Fibroblast of lung (primary cell): ENCODE measurements at regions not wholly inside any gene's neighbourhood (a gene's known extent, or its start where the extent isn't known, plus 50 kb on each side); places are given as distances from the start of the nearest gene placed in this dataset.

Experiments
- DNase-seq, 2 donors: peaks; one replicate each; pipeline versions ENCODE4 v3.0.0 to v3.0.0-alpha.2; 2010; ENCODE audit warnings: low read depth in 2 of 2
- H2AFZ ChIP-seq: 2 replicates; pipeline ENCODE4 v1.5.1; 2012; ENCODE audit warnings: low read length, control low read depth, inconsistent platforms
- H3K27ac ChIP-seq: 2 replicates; pipeline ENCODE4 v1.5.1; 2011; ENCODE audit warnings: low read length, control low read depth; ENCODE audit not compliant: insufficient read depth
- H3K27me3 ChIP-seq: 2 replicates; pipeline ENCODE4 v1.5.1; 2011; ENCODE audit warnings: mild to moderate bottlenecking, low read length; ENCODE audit not compliant: control insufficient read depth, insufficient read depth
- H3K36me3 ChIP-seq: 2 replicates; pipeline ENCODE4 v1.5.1; 2011; ENCODE audit warnings: low read length; ENCODE audit not compliant: control insufficient read depth, insufficient read depth
- H3K4me1 ChIP-seq: 2 replicates; pipeline ENCODE4 v1.5.1; 2011; ENCODE audit warnings: low read length; ENCODE audit not compliant: control insufficient read depth, insufficient read depth; ENCODE audit errors: extremely low read depth
- H3K4me2 ChIP-seq: 2 replicates; pipeline ENCODE4 v1.5.1; 2011; ENCODE audit warnings: low read length, control low read depth; ENCODE audit not compliant: insufficient read depth; ENCODE audit errors: extremely low read depth
- H3K4me3 ChIP-seq, 4 experiments: fragments of 200-600 bp in 1 of 4; sonication (generic) in 1 of 4; replicated peaks in 1 of 4; 2 replicates each; pipeline ENCODE4 v1.5.1; 2011 to 2016; ENCODE audit warnings: low read length in 4 of 4, low read depth in 3 of 4, mild to moderate bottlenecking in 3 of 4, control low read depth in 2 of 4, inconsistent platforms in 1 of 4, mixed read lengths in 1 of 4; ENCODE audit not compliant: insufficient read depth in 1 of 4; ENCODE audit errors: control extremely low read depth in 1 of 4
- H3K79me2 ChIP-seq: 2 replicates; pipeline ENCODE4 v1.5.1; 2012; ENCODE audit warnings: mild to moderate bottlenecking, low read length, inconsistent platforms; ENCODE audit not compliant: control insufficient read depth, insufficient read depth
- H3K9ac ChIP-seq: 2 replicates; pipeline ENCODE4 v1.5.1; 2011; ENCODE audit warnings: mild to moderate bottlenecking, low read length, control low read depth; ENCODE audit not compliant: insufficient read depth
- H3K9me3 ChIP-seq: 2 replicates; pipeline ENCODE4 v1.5.1; 2012; ENCODE audit warnings: low read depth, low read length; ENCODE audit not compliant: control insufficient read depth, insufficient read depth
- H4K20me1 ChIP-seq: 2 replicates; pipeline ENCODE4 v1.5.1; 2011; ENCODE audit warnings: low read length; ENCODE audit not compliant: control insufficient read depth, insufficient read depth; ENCODE audit errors: extremely low read depth
- CTCF ChIP-seq, 2 donors: IDR thresholded peaks in 1 of 2; conservative IDR thresholded peaks in 1 of 2; 1 replicate in 1 of 2; 2 replicates in 1 of 2; pipeline ENCODE4 v1.5.1; 2011 to 2012; ENCODE audit warnings: low read length in 2 of 2, control low read depth in 1 of 2, inconsistent platforms in 1 of 2, low read depth in 1 of 2, mild to moderate bottlenecking in 1 of 2
- EZH2 ChIP-seq: IDR thresholded peaks from 2 replicates; pipeline ENCODE4 v1.5.1; 2012; ENCODE audit warnings: low read length, control low read depth, mild to moderate bottlenecking; ENCODE audit errors: missing control alignments

- TF ChIP-seq CTCF (conservative IDR thresholded peaks at IDR 0.05 in 1 of 2, IDR thresholded peaks at IDR 0.05 in 1 of 2; ENCODE audit: low read depth in 1 of 2, low read length in 2 of 2) (no peak), EZH2 (no peak)
- H2AFZ ChIP-seq, result no peak overlapping the region
- no peaks in the 10 kb centered on the region for H3K36me3 ChIP-seq
Observed at GRCh38 chr6:62516291-62517141, 230.5 kb upstream of the KHDRBS2 start.

GRCh38 chr6:62492192-62492822 lies 206.3 kb upstream of the KHDRBS2 start:
- Histone ChIP-seq H2AFZ (no peak overlapping the region), H4K20me1 (no peaks in the 10 kb centered on the region), H3K4me2 (no peak overlapping the region), H3K27me3 (no peaks in the 10 kb centered on the region), H3K9me3 (no peaks in the 10 kb centered on the region), H3K36me3 (no peaks in the 10 kb centered on the region), H3K79me2 (no peaks in the 10 kb centered on the region), H3K9ac (no peak overlapping the region), H3K4me3 (no peak overlapping the region), H3K4me1 (no peaks in the 10 kb centered on the region), H3K27ac (no peak overlapping the region)
- no peak for DNase-seq
- TF ChIP-seq EZH2 (no peak), CTCF (conservative IDR thresholded peaks at IDR 0.05 in 1 of 2, IDR thresholded peaks at IDR 0.05 in 1 of 2; ENCODE audit: low read depth in 1 of 2, low read length in 2 of 2) (no peak)

More at GRCh38 chr6:62516291-62517141, 230.5 kb upstream of the KHDRBS2 start:
- H3K27ac ChIP-seq, result no peak overlapping the region
- H3K27me3 ChIP-seq, result no peaks in the 10 kb centered on the region
- DNase-seq, result no peak
- H3K4me3 ChIP-seq, result no peak overlapping the region
- H3K9ac ChIP-seq, result no peak overlapping the region
- H3K79me2 ChIP-seq, result no peaks in the 10 kb centered on the region
- H3K9me3 ChIP-seq, result no peaks in the 10 kb centered on the region
- no peaks in the 10 kb centered on the region for H4K20me1 ChIP-seq
- H3K4me1 ChIP-seq, result no peaks in the 10 kb centered on the region
- H3K4me2 ChIP-seq, result no peak overlapping the region

- no peak for TF ChIP-seq EZH2
- no peak for TF ChIP-seq CTCF (conservative IDR thresholded peaks at IDR 0.05 in 1 of 2, IDR thresholded peaks at IDR 0.05 in 1 of 2; ENCODE audit: low read depth in 1 of 2, low read length in 2 of 2)
- H3K4me2 ChIP-seq, result no peak overlapping the region
- H3K27me3 ChIP-seq, result no peaks in the 10 kb centered on the region
- H3K9me3 ChIP-seq, result no peaks in the 10 kb centered on the region
- no peak for DNase-seq
- no peak overlapping the region for H3K9ac ChIP-seq
- no peaks in the 10 kb centered on the region for H3K4me1 ChIP-seq
- H4K20me1 ChIP-seq, result no peaks in the 10 kb centered on the region
- H2AFZ ChIP-seq, result no peak overlapping the region
- no peak overlapping the region for H3K4me3 ChIP-seq
- no peak overlapping the region for H3K27ac ChIP-seq
- H3K79me2 ChIP-seq, result no peaks in the 10 kb centered on the region
- H3K36me3 ChIP-seq, result no peaks in the 10 kb centered on the region
Observed at GRCh38 chr6:62480544-62480943, 194.5 kb upstream of the KHDRBS2 start.
